Brain microvascular endothelial cell (primary cell): ENCODE measurements at regions not wholly inside any gene's neighbourhood (a gene's known extent, or its start where the extent isn't known, plus 50 kb on each side); places are given as distances from the start of the nearest gene placed in this dataset.

Source experiments
- DNase-seq: peaks from one replicate; pipeline ENCODE4 v3.0.0-alpha.2; 2020
- H3K27ac ChIP-seq: fragments of 250-450 bp; sonication (Bioruptor Pico); 2 replicates; pipeline ENCODE4 v1.5.1; 2020; ENCODE audit warnings: mild to moderate bottlenecking, moderate library complexity
- H3K27me3 ChIP-seq: fragments of 250-450 bp; sonication (Bioruptor Pico); replicated peaks from 2 replicates; pipeline ENCODE4 v1.5.1; 2020; ENCODE audit warnings: mild to moderate bottlenecking
- H3K36me3 ChIP-seq: fragments of 250-450 bp; sonication (Bioruptor Pico); replicated peaks from 2 replicates; pipeline ENCODE4 v1.5.1; 2020; ENCODE audit warnings: mild to moderate bottlenecking
- H3K4me3 ChIP-seq: 2 replicates; pipeline ENCODE4 v1.5.1; 2011; ENCODE audit warnings: low read depth, mild to moderate bottlenecking, control low read depth, low read length, moderate library complexity
- CTCF ChIP-seq: IDR thresholded peaks from 2 replicates; pipeline ENCODE4 v1.5.1; 2011; ENCODE audit warnings: low read depth, mild to moderate bottlenecking, moderate library complexity, low read length, control low read depth, inconsistent platforms; ENCODE audit errors: missing control alignments
- in situ Hi-C: cut with HindIII; loops from 2 replicates; pipeline ENCODE4 v1.10.0; 2017; ENCODE audit warnings: low sequenced_read_pairs, low pct_ligation_motif_present

DNA sequence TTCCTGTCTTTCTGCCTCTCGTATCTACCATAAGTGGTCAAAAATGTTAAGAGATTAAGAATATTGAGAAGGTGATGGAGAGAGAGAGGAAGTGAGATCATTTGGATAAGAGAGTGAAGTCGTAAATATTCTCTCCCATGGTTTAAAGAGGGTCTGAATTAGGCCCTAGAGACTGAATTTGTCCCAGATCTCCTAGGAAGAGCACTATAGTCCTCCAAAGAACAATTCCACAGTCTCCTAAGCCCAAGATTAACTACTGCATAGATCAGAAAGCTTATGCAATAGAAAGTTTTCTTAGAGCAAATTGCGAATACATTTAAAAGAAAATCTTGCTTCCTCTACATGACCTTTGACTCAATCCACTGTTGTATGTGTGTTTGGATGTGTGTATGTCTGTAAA, 598.8 kb downstream of the TUSC7 start:
- in situ Hi-C loops = no loop called here
- H3K27me3 ChIP-seq = no peaks in the 10 kb centered on the region
- TF ChIP-seq CTCF = no peak
- no peak overlapping the region for H3K4me3 ChIP-seq
- no peaks in the 10 kb centered on the region for H3K36me3 ChIP-seq
- DNase-seq = no peak
- no peak overlapping the region for H3K27ac ChIP-seq

GRCh38 chr3:117308756-117309155, 599.2 kb downstream of the TUSC7 start:
- no peak overlapping the region for H3K4me3 ChIP-seq
- H3K36me3 ChIP-seq = no peaks in the 10 kb centered on the region
- no peak for TF ChIP-seq CTCF
- H3K27me3 ChIP-seq = no peaks in the 10 kb centered on the region
- no peak for DNase-seq
- in situ Hi-C loops = no loop called here
- H3K27ac ChIP-seq = no peak overlapping the region

DNA sequence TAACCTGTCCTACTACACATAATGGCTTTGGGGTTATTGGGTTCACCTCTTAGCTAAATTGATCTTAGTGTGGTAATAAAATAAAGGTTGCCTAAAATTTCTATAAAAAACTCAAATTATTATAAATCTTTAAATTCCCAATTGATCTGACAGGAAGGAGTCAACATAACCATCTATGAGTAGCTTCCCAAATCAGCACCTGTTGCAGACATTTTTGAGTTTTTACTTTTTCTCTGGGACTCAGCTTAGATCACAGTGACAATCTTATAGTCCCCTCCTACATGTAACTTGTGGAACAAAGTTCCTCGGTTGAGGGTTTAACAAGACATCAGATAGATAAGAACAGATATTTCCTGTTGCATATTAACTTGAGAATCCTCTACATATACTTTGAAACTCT, 601.0 kb downstream of the TUSC7 start:
- H3K36me3 ChIP-seq = no peaks in the 10 kb centered on the region
- H3K27me3 ChIP-seq = no peaks in the 10 kb centered on the region
- in situ Hi-C loops = no loop called here
- no peak for DNase-seq
- no peak overlapping the region for H3K4me3 ChIP-seq
- H3K27ac ChIP-seq = no peak overlapping the region
- no peak for TF ChIP-seq CTCF

GRCh38 chr3:117314441-117315150, 605.0 kb downstream of the TUSC7 start:
- Histone ChIP-seq H3K4me3 (no peak overlapping the region), H3K27ac (no peak overlapping the region), H3K27me3 (no peaks in the 10 kb centered on the region), H3K36me3 (no peaks in the 10 kb centered on the region)
- in situ Hi-C loops = no loop called here
- DNase-seq = no peak
- no peak for TF ChIP-seq CTCF

GRCh38 chr3:117322866-117323265, 613.3 kb downstream of the TUSC7 start:
- H3K36me3 ChIP-seq = no peaks in the 10 kb centered on the region
- H3K27ac ChIP-seq = no peak overlapping the region
- in situ Hi-C loops = no loop called here
- DNase-seq = no peak
- TF ChIP-seq CTCF = no peak
- no peaks in the 10 kb centered on the region for H3K27me3 ChIP-seq
- no peak overlapping the region for H3K4me3 ChIP-seq

DNA sequence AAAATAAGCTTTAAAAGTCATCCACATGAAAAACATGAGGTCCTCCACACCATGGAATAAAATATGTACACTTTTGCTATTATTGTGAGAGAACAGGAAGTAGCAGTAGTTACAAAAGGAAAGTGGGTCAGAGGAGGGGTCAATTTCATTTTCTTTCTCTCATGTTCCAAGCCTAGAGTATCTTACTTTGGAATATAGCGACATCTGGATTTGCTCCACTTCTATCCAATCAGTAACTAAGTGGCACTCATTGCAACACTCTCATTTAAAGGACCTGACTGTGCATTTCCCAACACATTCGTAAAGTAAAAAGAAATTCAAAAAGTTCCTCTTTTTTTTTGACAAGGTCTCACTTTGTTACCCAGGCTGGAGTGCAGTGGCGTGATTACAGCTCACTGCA, 637.3 kb downstream of the TUSC7 start:
- in situ Hi-C loops = no loop called here
- Histone ChIP-seq H3K27ac (no peak overlapping the region), H3K27me3 (no peaks in the 10 kb centered on the region), H3K4me3 (no peak overlapping the region), H3K36me3 (no peaks in the 10 kb centered on the region)
- DNase-seq = no peak
- TF ChIP-seq CTCF = no peak
